GM23248 (cell line): ENCODE measurements at regions not wholly inside any gene's neighbourhood (a gene's known extent, or its start where the extent isn't known, plus 50 kb on each side); places are given as distances from the start of the nearest gene placed in this dataset.

Experiments used
- DNase-seq: peaks from one replicate; pipeline ENCODE4 v3.0.0-alpha.2; 2015
- H2AFZ ChIP-seq: fragments of 200-600 bp; sonication (generic); 2 replicates; pipeline ENCODE4 v1.6.1; 2016; ENCODE audit warnings: antibody characterized with exemption
- H3F3A ChIP-seq: fragments of 200-600 bp; sonication (generic); 2 replicates; pipeline ENCODE4 v1.6.1; 2016; ENCODE audit warnings: mild to moderate bottlenecking, antibody characterized with exemption, mixed run types; ENCODE audit not compliant: insufficient read depth
- H3K27ac ChIP-seq: fragments of 200-600 bp; sonication (generic); 2 replicates; pipeline ENCODE4 v1.5.1; 2016; ENCODE audit warnings: mild to moderate bottlenecking
- H3K27me3 ChIP-seq: fragments of 200-600 bp; sonication (generic); replicated peaks from 2 replicates; pipeline ENCODE4 v1.6.1; 2016; ENCODE audit warnings: mild to moderate bottlenecking; ENCODE audit not compliant: insufficient read depth
- H3K36me3 ChIP-seq: fragments of 200-600 bp; sonication (generic); 2 replicates; pipeline ENCODE4 v1.6.1; 2016; ENCODE audit warnings: low read depth, mild to moderate bottlenecking
- H3K4me1 ChIP-seq: fragments of 200-600 bp; sonication (generic); 2 replicates; pipeline ENCODE4 v1.6.1; 2016; ENCODE audit warnings: mild to moderate bottlenecking; ENCODE audit not compliant: insufficient read depth
- H3K4me2 ChIP-seq: fragments of 200-600 bp; sonication (generic); one replicate; pipeline ENCODE4 v1.6.1; 2016; ENCODE audit warnings: mild to moderate bottlenecking; ENCODE audit not compliant: unreplicated experiment
- H3K4me3 ChIP-seq: fragments of 200-600 bp; sonication (generic); 2 replicates; pipeline ENCODE4 v1.5.1; 2016; ENCODE audit warnings: mild to moderate bottlenecking
- H3K79me2 ChIP-seq: fragments of 200-600 bp; sonication (generic); 2 replicates; pipeline ENCODE4 v1.6.1; 2016; ENCODE audit warnings: mild to moderate bottlenecking; ENCODE audit not compliant: insufficient read depth
- H3K9ac ChIP-seq: fragments of 200-600 bp; sonication (generic); 2 replicates; pipeline ENCODE4 v1.6.1; 2016; ENCODE audit warnings: mild to moderate bottlenecking
- H3K9me2 ChIP-seq: fragments of 200-600 bp; sonication (generic); 2 replicates; pipeline ENCODE4 v1.6.1; 2016; ENCODE audit warnings: mixed run types, mild to moderate bottlenecking, moderate library complexity; ENCODE audit not compliant: insufficient read depth
- H3K9me3 ChIP-seq: fragments of 200-600 bp; sonication (generic); one replicate; pipeline ENCODE4 v1.6.1; 2017; ENCODE audit warnings: low read depth
- H4K20me1 ChIP-seq: fragments of 200-600 bp; sonication (generic); 2 replicates; pipeline ENCODE4 v1.6.0; 2016; ENCODE audit not compliant: insufficient read depth
- EZH2 ChIP-seq: fragments of 200-600 bp; sonication (generic); IDR thresholded peaks from 2 replicates; pipeline ENCODE4 v1.6.1; 2018; ENCODE audit warnings: antibody characterized with exemption, mild to moderate bottlenecking; ENCODE audit not compliant: insufficient read depth, poor library complexity, severe bottlenecking
- EZH2phosphoT487 ChIP-seq: fragments of 200-600 bp; sonication (generic); IDR thresholded peaks from 2 replicates; pipeline ENCODE4 v1.6.1; 2018; ENCODE audit warnings: antibody characterized with exemption, moderate library complexity, mild to moderate bottlenecking, low read depth; ENCODE audit not compliant: insufficient read depth
- WGBS, 2 experiments: methylation state at CpG; one replicate each; pipeline ENCODE4 v1.1.6; 2015 to 2017; ENCODE audit warnings: low lambda C conversion rate in 2 of 2, low coverage in 1 of 2; ENCODE audit errors: missing lambda C conversion rate in 2 of 2; 5-methylcytosine and 5-hydroxymethylcytosine counted together
- in situ Hi-C: fragments of 300-500 bp; cut with MboI; formaldehyde crosslinking; loops from 2 replicates; pipeline ENCODE4 v1.15.0; 2020

DNA sequence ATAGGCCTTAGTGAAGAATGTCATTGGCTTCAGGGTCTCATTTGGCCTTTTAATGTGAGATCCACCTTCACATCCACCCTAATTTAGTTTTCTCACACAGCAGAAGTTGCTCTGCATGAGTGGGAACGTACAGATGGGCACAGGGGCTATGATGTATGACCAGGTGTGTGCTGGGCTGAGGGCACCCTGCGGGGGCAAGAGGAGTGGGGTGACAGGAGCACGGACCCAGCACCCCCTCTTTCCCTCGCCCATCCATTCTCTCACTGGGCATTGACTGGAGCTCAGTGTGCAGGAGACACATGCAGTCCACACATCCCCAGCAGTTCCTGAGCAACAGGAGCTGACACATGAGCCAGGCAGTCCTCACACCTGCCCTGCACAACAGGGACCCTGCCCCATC is 95.1 kb upstream of the PPP2R2D start:
- 35 to 42% methylated on average over 4 of the region's 4 CpGs for WGBS, 2 experiments

DNA sequence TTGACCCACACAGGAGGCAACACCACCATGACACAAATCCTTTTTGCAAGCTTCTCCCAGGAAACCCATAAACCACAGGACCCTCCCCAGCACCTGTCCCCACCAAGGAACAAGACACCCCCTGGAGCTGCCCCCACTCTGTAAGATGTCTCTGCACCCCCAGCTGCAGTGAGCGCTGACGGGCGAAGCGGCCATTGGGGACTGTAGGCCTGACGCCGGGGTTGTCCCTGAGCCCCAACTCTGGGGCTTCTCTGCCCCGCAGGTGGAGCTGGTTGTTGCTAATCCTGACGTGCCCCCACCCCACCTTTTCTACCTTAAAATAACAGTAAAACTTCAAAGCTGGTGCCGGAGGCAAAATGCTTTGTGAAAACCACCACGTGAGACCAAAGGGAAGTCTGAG is 94.7 kb upstream of the PPP2R2D start:
- H3K9me2 ChIP-seq: no peaks in the 10 kb centered on the region
- H3K4me1 ChIP-seq: no peaks in the 10 kb centered on the region
- no peaks in the 10 kb centered on the region for H3K9me3 ChIP-seq
- H3K36me3 ChIP-seq: no peaks in the 10 kb centered on the region
- no peak for DNase-seq
- H2AFZ ChIP-seq: no peak overlapping the region
- TF ChIP-seq EZH2: no peak
- TF ChIP-seq EZH2phosphoT487: no peak
- in situ Hi-C loops: no loop called here
- H3K27me3 ChIP-seq: no peaks in the 10 kb centered on the region
- H3K4me3 ChIP-seq: no peak overlapping the region
- no peaks in the 10 kb centered on the region for H3F3A ChIP-seq
- H4K20me1 ChIP-seq: no peaks in the 10 kb centered on the region
- no peak overlapping the region for H3K27ac ChIP-seq
- 59 to 71% methylated on average over 10 of the region's 10 CpGs for WGBS, 2 experiments
- H3K9ac ChIP-seq: no peak overlapping the region
- H3K79me2 ChIP-seq: no peaks in the 10 kb centered on the region
- no peak overlapping the region for H3K4me2 ChIP-seq

More for the DNA sequence above, 95.1 kb upstream of the PPP2R2D start:
- no peak for DNase-seq
- H3K9ac ChIP-seq: no peak overlapping the region
- no peak overlapping the region for H2AFZ ChIP-seq
- TF ChIP-seq EZH2: no peak
- TF ChIP-seq EZH2phosphoT487: no peak
- no peak overlapping the region for H3K4me3 ChIP-seq
- no peaks in the 10 kb centered on the region for H3F3A ChIP-seq
- in situ Hi-C loops: no loop called here
- H3K9me2 ChIP-seq: no peaks in the 10 kb centered on the region
- no peaks in the 10 kb centered on the region for H3K4me1 ChIP-seq
- H4K20me1 ChIP-seq: no peaks in the 10 kb centered on the region
- no peaks in the 10 kb centered on the region for H3K36me3 ChIP-seq
- no peaks in the 10 kb centered on the region for H3K27me3 ChIP-seq
- H3K9me3 ChIP-seq: no peaks in the 10 kb centered on the region
- no peaks in the 10 kb centered on the region for H3K79me2 ChIP-seq
- H3K4me2 ChIP-seq: no peak overlapping the region
- H3K27ac ChIP-seq: no peak overlapping the region

GRCh38 chr10:131806646-131807317 is 94.0 kb upstream of the PPP2R2D start:
- Histone ChIP-seq H3K4me1 (no peaks in the 10 kb centered on the region), H3K27me3 (no peaks in the 10 kb centered on the region), H3F3A (no peaks in the 10 kb centered on the region), H3K79me2 (no peaks in the 10 kb centered on the region), H3K9ac (no peak overlapping the region), H3K36me3 (no peaks in the 10 kb centered on the region), H4K20me1 (no peaks in the 10 kb centered on the region), H3K9me2 (no peaks in the 10 kb centered on the region), H3K27ac (no peak overlapping the region), H3K9me3 (no peaks in the 10 kb centered on the region), H3K4me3 (no peak overlapping the region), H3K4me2 (no peak overlapping the region), H2AFZ (no peak overlapping the region)
- no peak for TF ChIP-seq EZH2phosphoT487
- no peak for TF ChIP-seq EZH2
- WGBS, 2 experiments: 44 to 51% methylated on average over 24 of the region's 24 CpGs
- DNase-seq: no peak
- in situ Hi-C loops: no loop called here

- Histone ChIP-seq H2AFZ (no peak overlapping the region), H3K4me3 (no peak overlapping the region), H3K79me2 (no peaks in the 10 kb centered on the region), H3K36me3 (no peaks in the 10 kb centered on the region), H3F3A (no peaks in the 10 kb centered on the region), H3K9me2 (no peaks in the 10 kb centered on the region), H3K27ac (no peak overlapping the region), H3K9me3 (no peaks in the 10 kb centered on the region), H3K27me3 (no peaks in the 10 kb centered on the region), H3K4me1 (no peaks in the 10 kb centered on the region), H3K9ac (no peak overlapping the region), H3K4me2 (no peak overlapping the region), H4K20me1 (no peaks in the 10 kb centered on the region)
- no peak for DNase-seq
- 36 to 39% methylated on average over 10 of the region's 10 CpGs for WGBS, 2 experiments
- in situ Hi-C loops: no loop called here
- TF ChIP-seq EZH2phosphoT487 (no peak), EZH2 (no peak)
Measured at GRCh38 chr10:131808370-131808930, 92.4 kb upstream of the PPP2R2D start.
